Astrocyte of the cerebellum (primary cell): ENCODE measurements at regions not wholly inside any gene's neighbourhood (a gene's known extent, or its start where the extent isn't known, plus 50 kb on each side); places are given as distances from the start of the nearest gene placed in this dataset.
"Not testable (repeated sequence)": the region's sequence is repeated elsewhere in the genome, so short reads cannot be mapped to it uniquely, and the experiment has no call there.

Experiments used
- DNase-seq: peaks from one replicate; pipeline ENCODE4 v3.0.0-alpha.2; 2011; ENCODE audit warnings: low read depth
- H3K4me3 ChIP-seq: 2 replicates; pipeline ENCODE4 v1.5.1; 2011; ENCODE audit warnings: mild to moderate bottlenecking, low read depth, low read length, moderate library complexity
- in situ Hi-C: cut with HindIII; loops from 2 replicates; pipeline ENCODE4 v1.10.0; 2017; ENCODE audit warnings: low sequenced_read_pairs
- TF ChIP-seq, protein P1 (sequence below): IDR thresholded peaks from 2 replicates; pipeline ENCODE4 v1.5.1; 2012; ENCODE audit warnings: low read length, low read depth, moderate library complexity, mild to moderate bottlenecking; ENCODE audit errors: missing control alignments

DNA sequence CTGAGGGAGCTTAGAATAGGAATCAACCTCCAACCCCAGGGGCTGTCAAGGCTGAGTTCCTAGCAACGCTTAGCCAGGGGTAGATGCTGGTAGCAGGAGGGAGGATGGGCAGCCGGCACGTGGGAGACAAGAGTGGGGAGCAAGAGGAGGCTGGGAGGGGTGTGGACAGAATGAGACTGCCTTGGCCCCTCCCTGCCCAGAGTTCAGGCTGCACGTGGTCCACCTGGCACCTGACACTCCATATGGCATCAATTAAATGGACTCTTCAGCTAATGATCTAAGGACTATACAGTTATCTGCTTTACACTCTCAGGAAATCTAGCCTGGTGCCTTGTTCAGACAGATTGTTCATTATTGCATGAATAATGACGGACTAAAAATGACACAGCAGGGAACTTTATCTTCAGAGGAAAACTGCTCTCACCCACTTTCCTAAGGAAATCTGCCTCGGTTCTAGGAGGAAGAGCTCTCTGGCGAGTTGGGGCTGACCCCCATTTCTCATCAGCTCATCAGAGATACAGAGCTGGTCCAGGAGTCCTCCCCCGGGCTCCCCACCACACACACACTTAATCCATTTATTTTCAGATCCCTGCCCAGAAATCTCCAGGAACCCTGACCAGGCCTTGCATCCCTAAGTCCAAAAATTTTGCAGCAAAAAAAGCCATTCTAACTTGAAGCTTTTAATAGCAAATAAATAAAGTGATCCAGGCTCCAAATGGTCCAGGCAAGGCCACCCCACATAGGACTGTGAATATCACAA lies 102.1 kb upstream of the CDC42EP3 start:
- in situ Hi-C loops, result no loop called here
- no peak overlapping the region for H3K4me3 ChIP-seq
- no peak for DNase-seq
- TF ChIP-seq, protein P1, sequence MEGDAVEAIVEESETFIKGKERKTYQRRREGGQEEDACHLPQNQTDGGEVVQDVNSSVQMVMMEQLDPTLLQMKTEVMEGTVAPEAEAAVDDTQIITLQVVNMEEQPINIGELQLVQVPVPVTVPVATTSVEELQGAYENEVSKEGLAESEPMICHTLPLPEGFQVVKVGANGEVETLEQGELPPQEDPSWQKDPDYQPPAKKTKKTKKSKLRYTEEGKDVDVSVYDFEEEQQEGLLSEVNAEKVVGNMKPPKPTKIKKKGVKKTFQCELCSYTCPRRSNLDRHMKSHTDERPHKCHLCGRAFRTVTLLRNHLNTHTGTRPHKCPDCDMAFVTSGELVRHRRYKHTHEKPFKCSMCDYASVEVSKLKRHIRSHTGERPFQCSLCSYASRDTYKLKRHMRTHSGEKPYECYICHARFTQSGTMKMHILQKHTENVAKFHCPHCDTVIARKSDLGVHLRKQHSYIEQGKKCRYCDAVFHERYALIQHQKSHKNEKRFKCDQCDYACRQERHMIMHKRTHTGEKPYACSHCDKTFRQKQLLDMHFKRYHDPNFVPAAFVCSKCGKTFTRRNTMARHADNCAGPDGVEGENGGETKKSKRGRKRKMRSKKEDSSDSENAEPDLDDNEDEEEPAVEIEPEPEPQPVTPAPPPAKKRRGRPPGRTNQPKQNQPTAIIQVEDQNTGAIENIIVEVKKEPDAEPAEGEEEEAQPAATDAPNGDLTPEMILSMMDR, result no peak

DNA sequence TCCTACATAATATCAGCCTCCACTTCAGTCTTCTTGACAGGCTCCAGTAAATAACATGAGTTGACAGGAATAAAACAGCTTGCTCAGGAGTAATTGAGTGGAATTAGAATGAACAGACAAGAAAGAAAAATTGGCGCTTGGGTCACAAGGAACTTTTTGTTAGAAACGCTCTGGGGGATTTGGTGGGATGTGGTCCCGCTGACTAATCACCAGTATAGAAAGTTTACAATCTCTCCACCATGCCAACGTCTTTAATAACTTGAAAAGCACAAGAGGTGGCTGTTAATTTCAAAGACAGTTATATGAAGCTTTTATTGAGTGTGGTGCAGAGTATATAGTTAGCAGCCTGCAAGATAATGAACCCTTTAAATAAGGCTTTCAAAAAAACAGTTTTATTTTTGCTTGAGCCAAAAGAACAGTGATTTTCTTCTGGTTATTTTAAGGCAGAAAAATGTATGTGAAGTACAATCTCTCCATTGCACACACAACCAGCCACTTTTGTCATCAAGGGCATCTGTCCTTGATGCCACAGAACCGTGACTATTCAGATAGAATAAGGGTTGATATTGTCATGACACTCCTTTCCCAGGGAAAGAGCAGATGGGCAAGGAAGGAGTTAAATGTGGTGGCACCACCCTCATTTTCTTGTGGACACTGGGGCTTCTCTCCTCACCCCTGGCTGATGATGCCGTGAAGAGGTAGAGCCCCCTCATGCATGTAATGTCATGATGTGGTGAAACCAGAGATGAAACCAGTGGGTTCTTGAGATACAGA lies 102.9 kb upstream of the CDC42EP3 start:
- in situ Hi-C loops, DNase-seq, H3K4me3 ChIP-seq: not testable (repeated sequence)

DNA sequence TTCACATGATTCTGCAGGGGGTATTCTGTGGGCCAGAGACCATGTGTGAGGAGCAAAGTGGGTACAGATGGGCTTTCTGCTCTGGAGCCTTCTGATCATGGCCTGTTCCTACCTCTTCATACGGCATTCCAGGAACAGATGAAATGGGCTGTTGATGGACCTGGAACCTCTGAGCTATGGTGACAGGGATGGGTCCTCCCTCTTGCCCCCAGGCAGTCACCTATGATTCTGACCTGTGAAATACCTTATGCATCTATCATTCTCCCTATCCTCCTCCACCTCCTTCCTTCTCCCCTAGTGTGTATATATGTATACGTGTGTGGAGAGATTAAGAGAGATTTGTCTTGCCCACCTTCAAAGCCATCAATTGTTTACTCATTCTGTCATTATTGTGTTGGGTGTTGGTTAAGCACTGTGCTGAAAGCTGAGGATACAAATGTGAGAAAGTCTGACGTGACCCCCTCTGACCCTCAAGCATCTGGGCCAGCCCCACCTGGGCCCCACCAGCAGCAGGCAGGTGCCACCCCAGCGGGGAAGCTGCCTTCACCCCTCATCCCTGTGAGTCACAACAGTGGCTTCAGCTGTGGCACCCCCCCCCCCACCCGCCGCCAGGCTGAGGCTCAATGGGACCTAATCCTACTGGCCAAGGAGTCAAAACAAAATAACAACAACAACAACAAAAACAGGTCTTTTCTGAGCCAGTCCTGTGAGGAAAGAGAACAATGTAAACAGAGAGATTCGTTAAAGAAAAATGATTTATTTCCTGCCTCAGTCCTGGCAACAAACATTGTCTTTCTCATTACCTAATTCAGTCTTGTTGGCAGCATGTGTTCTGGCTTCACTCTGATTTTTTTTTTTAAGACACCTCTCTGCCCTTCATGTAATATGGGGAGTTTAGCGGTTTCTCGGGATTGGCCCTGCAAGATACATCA lies 103.8 kb upstream of the CDC42EP3 start:
- DNase-seq, result no peak
- no peak overlapping the region for H3K4me3 ChIP-seq
- TF ChIP-seq, protein P1, result no peak
- in situ Hi-C loops, result no loop called here

DNA sequence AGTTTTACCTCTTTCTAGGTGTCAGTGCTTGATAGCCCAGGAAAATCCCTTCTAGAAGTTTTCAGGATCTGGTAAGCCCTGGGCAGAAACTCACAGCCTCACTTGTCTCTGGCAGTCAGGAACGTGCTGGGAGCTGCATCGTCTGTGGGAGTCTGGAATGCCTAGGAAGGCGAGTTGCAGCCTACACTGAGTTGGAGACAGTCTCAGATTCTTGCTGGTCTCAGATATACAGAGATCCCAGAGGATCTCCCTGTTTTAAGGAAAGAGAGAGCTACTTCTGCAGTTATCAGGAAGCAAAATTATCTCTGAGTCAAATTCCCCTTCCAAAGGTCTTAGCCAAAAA lies 104.4 kb upstream of the CDC42EP3 start:
- no peak overlapping the region for H3K4me3 ChIP-seq
- in situ Hi-C loops, result no loop called here
- DNase-seq, result peak; percentile 62
- TF ChIP-seq, protein P1, result no peak

DNA sequence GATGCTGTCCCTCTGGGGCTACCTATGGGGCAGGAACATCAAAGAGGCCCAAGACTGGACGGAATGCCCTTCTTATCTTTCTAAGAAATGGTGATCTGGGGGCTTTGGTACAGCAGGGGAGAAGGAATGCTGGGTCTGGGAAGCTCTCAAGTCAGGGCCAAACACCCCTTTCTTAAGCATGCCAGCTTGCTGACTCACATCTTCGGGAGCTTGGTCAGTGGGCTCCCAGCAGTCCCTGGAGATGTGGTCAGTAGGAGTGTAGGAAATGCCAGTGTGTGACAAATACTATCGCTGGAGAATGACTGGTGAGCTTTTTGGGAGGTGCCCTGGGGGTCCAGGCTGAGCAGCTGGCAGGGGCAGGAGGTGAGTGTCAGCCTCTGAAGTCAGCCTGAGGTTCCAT lies 105.0 kb upstream of the CDC42EP3 start:
- peak; percentile 69 for DNase-seq
- TF ChIP-seq, protein P1, result no peak
- no peak overlapping the region for H3K4me3 ChIP-seq

DNA sequence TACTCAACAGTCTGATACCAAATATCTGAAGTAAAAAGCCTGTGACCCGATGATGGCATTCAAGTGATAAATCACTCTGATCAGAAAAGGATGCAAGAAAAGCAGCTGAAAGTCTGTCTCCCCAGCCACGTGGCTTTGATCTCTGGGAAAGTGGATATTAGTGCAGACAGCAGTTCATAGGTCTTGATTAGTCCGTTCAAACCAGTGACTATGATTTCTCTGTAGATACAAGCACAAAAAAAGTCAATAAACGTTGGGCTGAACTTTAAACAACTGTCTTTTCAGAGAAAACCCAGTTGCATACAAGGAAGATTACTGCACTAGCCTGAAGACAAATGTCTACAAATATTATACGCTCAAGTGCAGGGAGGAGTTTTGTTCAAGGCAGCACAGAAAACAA lies 107.7 kb upstream of the CDC42EP3 start:
- in situ Hi-C loops, result no loop called here
- TF ChIP-seq, protein P1, result no peak
- no peak for DNase-seq
- H3K4me3 ChIP-seq, result no peak overlapping the region

More for the DNA sequence above, 105.0 kb upstream of the CDC42EP3 start:
- in situ Hi-C loops, result no loop called here
